Epidermal melanocyte (primary cell): ENCODE measurements at regions not wholly inside any gene's neighbourhood (a gene's known extent, or its start where the extent isn't known, plus 50 kb on each side); places are given as distances from the start of the nearest gene placed in this dataset.
"Not testable (repeated sequence)": the region's sequence is repeated elsewhere in the genome, so short reads cannot be mapped to it uniquely, and the experiment has no call there.

Source experiments
- DNase-seq: peaks from one replicate; pipeline ENCODE4 v3.0.0; 2011; ENCODE audit warnings: low spot score; ENCODE audit not compliant: insufficient read length

- no peak for DNase-seq
These were observed 127.4 kb upstream of the MAP3K7 start for GRCh38 chr6:90714319-90714718.

- DNase-seq: no peak
These were observed 125.2 kb upstream of the MAP3K7 start for GRCh38 chr6:90712114-90712513.

GRCh38 chr6:90709431-90709996 is 122.6 kb upstream of the MAP3K7 start:
- DNase-seq: no peak

- no peak for DNase-seq
These were observed 121.4 kb upstream of the MAP3K7 start for GRCh38 chr6:90708206-90708737.

- DNase-seq: no peak
These were observed 120.4 kb upstream of the MAP3K7 start for GRCh38 chr6:90707246-90707645.

GRCh38 chr6:90703336-90703735 is 116.5 kb upstream of the MAP3K7 start:
- no peak for DNase-seq

GRCh38 chr6:90701926-90702325 is 115.1 kb upstream of the MAP3K7 start:
- DNase-seq: no peak

GRCh38 chr6:90701146-90701781 is 114.4 kb upstream of the MAP3K7 start:
- no peak for DNase-seq

- no peak for DNase-seq
These were observed 108.4 kb upstream of the MAP3K7 start for GRCh38 chr6:90695316-90695715.

GRCh38 chr6:90694802-90695201 is 107.9 kb upstream of the MAP3K7 start:
- DNase-seq: no peak

GRCh38 chr6:90691823-90692222 is 105.0 kb upstream of the MAP3K7 start:
- DNase-seq: no peak

GRCh38 chr6:90689172-90689571 is 102.3 kb upstream of the MAP3K7 start:
- DNase-seq: no peak

GRCh38 chr6:90687775-90688380 is 101.0 kb upstream of the MAP3K7 start:
- no peak for DNase-seq

GRCh38 chr6:90681863-90682262 is 95.0 kb upstream of the MAP3K7 start:
- DNase-seq: no peak

GRCh38 chr6:90678049-90678779 is 91.3 kb upstream of the MAP3K7 start:
- no peak for DNase-seq

- no peak for DNase-seq
These were observed 90.6 kb upstream of the MAP3K7 start for GRCh38 chr6:90677440-90677839.

- no peak for DNase-seq
These were observed 89.8 kb upstream of the MAP3K7 start for GRCh38 chr6:90676516-90677300.

GRCh38 chr6:90675107-90675506 is 88.2 kb upstream of the MAP3K7 start:
- not testable (repeated sequence) for DNase-seq

- DNase-seq: not testable (repeated sequence)
These were observed 87.2 kb upstream of the MAP3K7 start for GRCh38 chr6:90674077-90674476.

GRCh38 chr6:90669846-90670245 is 83.0 kb upstream of the MAP3K7 start:
- no peak for DNase-seq

GRCh38 chr6:90669420-90669819 is 82.5 kb upstream of the MAP3K7 start:
- DNase-seq: no peak
